Esophagus squamous epithelium (tissue), 5 donors: ENCODE measurements at regions not wholly inside any gene's neighbourhood (a gene's known extent, or its start where the extent isn't known, plus 50 kb on each side); places are given as distances from the start of the nearest gene placed in this dataset.
A peak's percentile ranks its signal among the peaks of the same experiment; 100 is the strongest.

ENCODE experiments used
- DNase-seq: peaks from one replicate; lab custom pipeline; 2025; lab: John Stamatoyannopoulos, UW
- H3K27ac ChIP-seq, 4 donors: fragments of 200-600 bp; sonication (generic); one replicate each; pipeline ENCODE4 v1.5.1; 2016 to 2019; ENCODE audit warnings: mild to moderate bottlenecking in 1 of 4
- H3K27me3 ChIP-seq, 4 donors: fragments of 200-600 bp; sonication (generic); 1 replicate in 3 of 4; 2 replicates in 1 of 4; pipeline versions ENCODE4 v1.5.1 to v1.6.0; 2017 to 2021; ENCODE audit warnings: antibody characterized with exemption in 1 of 4
- H3K36me3 ChIP-seq, 3 donors: fragments of 200-600 bp; sonication (generic); one replicate each; pipeline ENCODE4 v1.5.1; 2016 to 2019
- H3K4me1 ChIP-seq, 3 donors: fragments of 200-600 bp; sonication (generic); one replicate each; pipeline ENCODE4 v1.5.1; 2017 to 2019
- H3K4me3 ChIP-seq, 4 donors: fragments of 200-600 bp; sonication (generic); 1 replicate in 3 of 4; 2 replicates in 1 of 4; pipeline ENCODE4 v1.5.1; 2016 to 2019; ENCODE audit warnings: mild to moderate bottlenecking in 2 of 4, moderate library complexity in 1 of 4
- H3K9me3 ChIP-seq, 3 donors: fragments of 200-600 bp; sonication (generic); one replicate each; pipeline ENCODE4 v1.5.1; 2016 to 2019
- CTCF ChIP-seq, 6 experiments: fragments of 450-650 bp in 4 of 6; fragments of 200-600 bp in 2 of 6; sonication (generic) in 2 of 6; IDR thresholded peaks; one replicate each; pipeline ENCODE4 v1.5.1; 2016 to 2019; ENCODE audit warnings: antibody characterized with exemption in 6 of 6, mild to moderate bottlenecking in 4 of 6, moderate library complexity in 4 of 6
- POLR2A ChIP-seq, 4 donors: fragments of 450-650 bp; IDR thresholded peaks; one replicate each; pipeline ENCODE4 v1.6.1; 2017; ENCODE audit warnings: antibody characterized with exemption in 4 of 4, mild to moderate bottlenecking in 4 of 4, moderate library complexity in 3 of 4
- WGBS, 2 donors: methylation state at CpG; one replicate each; pipeline ENCODE4 v1.1.5; 2018; 5-methylcytosine and 5-hydroxymethylcytosine counted together
- intact Hi-C: fragments of 100-400 bp; cut with DNase I; formaldehyde crosslinking; loops from one replicate; pipeline ENCODE4 v1.15.0; 2022
- donor health status: DM: yes; HTN: yes; CAD: no.

GRCh38 chr3:168248383-168249204 lies 152.9 kb upstream of the GOLIM4 start:
- Histone ChIP-seq H3K27ac (peak overlapping the region in 1 of 4 donors; percentile 71), H3K4me1 (peaks cover 14 to 26% (median 22%) of the 10 kb centered on the region in 3 donors), H3K36me3 (no peaks in the 10 kb centered on the region), H3K4me3 (peak overlapping the region; percentile 41 to 71 (median 54)), H3K27me3 (peaks cover 0 to 80% (median 0%) of the 10 kb centered on the region in 4 donors), H3K9me3 (no peaks in the 10 kb centered on the region)
- intact Hi-C loops: no loop called here
- WGBS, 2 donors: 1% methylated on average over 17 to 25 of the region's 27 CpGs
- no peak for DNase-seq
- no peak for TF ChIP-seq POLR2A (IDR thresholded peaks at IDR 0.05)
- no peak for TF ChIP-seq CTCF (IDR thresholded peaks at IDR 0.05)

- 31 to 38% methylated on average over 5 of the region's 5 CpGs for WGBS, 2 donors
- no peaks in the 10 kb centered on the region for H3K4me1 ChIP-seq
- no peak for DNase-seq
- no peak overlapping the region for H3K27ac ChIP-seq
- H3K4me3 ChIP-seq: no peak overlapping the region
- no peaks in the 10 kb centered on the region for H3K9me3 ChIP-seq
- no peak for TF ChIP-seq CTCF (IDR thresholded peaks at IDR 0.05)
- H3K27me3 ChIP-seq: peaks cover 0 to 23% (median 0%) of the 10 kb centered on the region in 4 donors
- intact Hi-C loops: no loop called here
- no peaks in the 10 kb centered on the region for H3K36me3 ChIP-seq
Measured at GRCh38 chr3:168241156-168241555, 145.4 kb upstream of the GOLIM4 start.

DNA sequence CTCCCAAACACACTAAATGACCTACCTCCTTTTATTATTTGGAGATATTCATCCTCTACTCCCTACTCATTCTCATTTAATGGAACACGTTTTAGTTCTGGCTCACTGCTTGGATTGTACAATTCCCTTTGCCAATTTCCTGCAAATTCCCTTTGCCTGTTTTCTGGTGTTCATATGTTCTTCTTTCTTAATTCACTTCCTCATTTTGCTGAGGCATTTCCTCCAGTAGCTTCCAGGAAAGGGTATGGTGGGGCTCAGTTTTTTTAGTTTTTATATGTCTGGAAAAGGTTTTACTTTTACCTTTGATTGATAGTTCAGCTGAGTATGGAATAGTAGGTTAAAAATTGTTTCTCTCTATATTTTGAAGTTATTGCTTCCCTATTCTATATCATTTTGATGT lies 143.6 kb upstream of the GOLIM4 start:
- no peak for TF ChIP-seq POLR2A (IDR thresholded peaks at IDR 0.05)
- no peak for TF ChIP-seq CTCF (IDR thresholded peaks at IDR 0.05)
- Histone ChIP-seq H3K27ac (no peak overlapping the region), H3K27me3 (peaks cover 0 to 6% (median 0%) of the 10 kb centered on the region in 4 donors), H3K9me3 (no peaks in the 10 kb centered on the region), H3K4me1 (no peaks in the 10 kb centered on the region), H3K36me3 (no peaks in the 10 kb centered on the region), H3K4me3 (no peak overlapping the region)
- no peak for DNase-seq
- intact Hi-C loops: no loop called here
- WGBS, 2 donors: 14 to 30% methylated on average over 1 of the region's 1 CpG

DNA sequence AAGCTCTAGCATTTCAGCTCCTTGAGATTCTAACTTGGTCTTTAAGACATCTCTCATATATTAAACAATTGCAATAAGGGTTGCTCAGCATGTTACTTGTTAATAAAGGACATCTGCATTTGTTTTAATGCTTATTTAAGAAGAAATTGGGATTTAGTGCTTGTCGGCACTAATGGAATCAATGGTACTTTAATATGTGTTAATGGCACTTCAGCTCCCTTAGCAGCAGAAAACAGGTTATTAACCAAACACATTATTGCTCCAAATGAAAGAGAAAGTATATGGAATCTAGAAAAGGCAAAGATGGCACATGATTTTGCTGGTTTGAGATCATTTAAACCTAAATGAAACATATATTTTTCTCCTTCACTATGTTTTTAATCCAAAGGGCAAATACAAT lies 137.3 kb upstream of the GOLIM4 start:
- H3K27ac ChIP-seq: no peak overlapping the region
- 76 to 100% methylated on average over 1 of the region's 1 CpG for WGBS, 2 donors
- intact Hi-C loops: no loop called here
- H3K9me3 ChIP-seq: no peaks in the 10 kb centered on the region
- no peaks in the 10 kb centered on the region for H3K27me3 ChIP-seq
- no peak for TF ChIP-seq CTCF (IDR thresholded peaks at IDR 0.05)
- no peak for TF ChIP-seq POLR2A (IDR thresholded peaks at IDR 0.05)
- H3K36me3 ChIP-seq: no peaks in the 10 kb centered on the region
- no peak for DNase-seq
- no peak overlapping the region for H3K4me3 ChIP-seq
- H3K4me1 ChIP-seq: no peaks in the 10 kb centered on the region

DNA sequence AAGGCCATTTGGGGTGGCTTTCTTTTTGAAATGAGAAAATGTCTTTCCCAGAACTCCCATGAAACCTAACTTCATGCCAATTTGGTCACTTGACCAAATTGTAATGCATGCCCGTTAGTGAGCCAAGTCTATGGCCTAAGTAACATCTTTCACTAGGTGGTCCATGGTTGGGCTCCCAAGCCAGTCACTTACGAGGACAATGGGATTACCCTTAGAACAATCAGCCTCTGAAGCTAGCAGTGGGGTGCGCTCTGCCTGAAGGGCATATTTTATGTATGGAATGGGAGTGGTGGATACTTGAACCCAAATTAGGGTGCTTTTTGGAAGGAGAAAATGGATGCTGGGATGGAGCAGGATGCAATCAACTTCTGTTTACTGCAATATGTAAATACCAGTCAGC lies 127.4 kb upstream of the GOLIM4 start:
- no peak for DNase-seq
- TF ChIP-seq CTCF (IDR thresholded peaks at IDR 0.05) (no peak), POLR2A (IDR thresholded peaks at IDR 0.05) (no peak)
- 64 to 89% methylated on average over 3 of the region's 3 CpGs for WGBS, 2 donors

More for the DNA sequence above, 127.4 kb upstream of the GOLIM4 start:
- Histone ChIP-seq H3K4me3 (no peak overlapping the region), H3K4me1 (no peaks in the 10 kb centered on the region), H3K27me3 (no peaks in the 10 kb centered on the region), H3K27ac (no peak overlapping the region), H3K9me3 (no peaks in the 10 kb centered on the region), H3K36me3 (no peaks in the 10 kb centered on the region)
- intact Hi-C loops: no loop called here
